Hepatocyte (in vitro differentiated cells): ENCODE measurements at regions not wholly inside any gene's neighbourhood (a gene's known extent, or its start where the extent isn't known, plus 50 kb on each side); places are given as distances from the start of the nearest gene placed in this dataset.

Experiments used
- CTCF ChIP-seq: fragments of 200-600 bp; sonication (generic); IDR thresholded peaks from 2 replicates; pipeline ENCODE4 v1.5.1; 2016; ENCODE audit warnings: antibody characterized with exemption, mild to moderate bottlenecking; ENCODE audit not compliant: poor library complexity
- EZH2 ChIP-seq: fragments of 200-600 bp; sonication (generic); IDR thresholded peaks from 2 replicates; pipeline ENCODE4 v1.6.1; 2016; ENCODE audit warnings: antibody characterized with exemption, mild to moderate bottlenecking, borderline replicate concordance

- TF ChIP-seq EZH2 (no peak), CTCF (no peak)
Measured at GRCh38 chr7:108947526-108947925, 377.9 kb downstream of the DNAJB9 start.
